Mesothelial cell of epicardium (in vitro differentiated cells): ENCODE measurements at regions not wholly inside any gene's neighbourhood (a gene's known extent, or its start where the extent isn't known, plus 50 kb on each side); places are given as distances from the start of the nearest gene placed in this dataset.

Experiments used
- DNase-seq, 2 experiments: peaks; one replicate each; pipeline ENCODE4 v3.0.0; 2021; ENCODE audit warnings: low spot score in 2 of 2; ENCODE audit not compliant: unreplicated experiment in 2 of 2
- H3K27ac Mint-ChIP-seq: 2 replicates; pipeline ENCODE4 v1.8.0; 2021; ENCODE audit warnings: mixed read lengths
- H3K27me3 Mint-ChIP-seq: 2 replicates; pipeline ENCODE4 v1.8.0; 2021; ENCODE audit warnings: low read depth, mixed read lengths
- H3K36me3 Mint-ChIP-seq: 2 replicates; pipeline ENCODE4 v1.8.0; 2021; ENCODE audit warnings: mixed read lengths
- H3K4me1 Mint-ChIP-seq: 2 replicates; pipeline ENCODE4 v1.8.0; 2021; ENCODE audit warnings: mixed read lengths
- H3K4me3 Mint-ChIP-seq: 2 replicates; pipeline ENCODE4 v1.8.0; 2021; ENCODE audit warnings: mild to moderate bottlenecking, moderate library complexity, mixed read lengths
- H3K9me3 Mint-ChIP-seq: 2 replicates; pipeline ENCODE4 v1.8.0; 2021; ENCODE audit warnings: mixed read lengths
- CTCF ChIP-seq: fragments of 200-600 bp; sonication (generic); IDR thresholded peaks from one replicate; pipeline ENCODE4 v1.5.0; 2021; ENCODE audit warnings: antibody characterized with exemption; ENCODE audit not compliant: unreplicated experiment

DNA sequence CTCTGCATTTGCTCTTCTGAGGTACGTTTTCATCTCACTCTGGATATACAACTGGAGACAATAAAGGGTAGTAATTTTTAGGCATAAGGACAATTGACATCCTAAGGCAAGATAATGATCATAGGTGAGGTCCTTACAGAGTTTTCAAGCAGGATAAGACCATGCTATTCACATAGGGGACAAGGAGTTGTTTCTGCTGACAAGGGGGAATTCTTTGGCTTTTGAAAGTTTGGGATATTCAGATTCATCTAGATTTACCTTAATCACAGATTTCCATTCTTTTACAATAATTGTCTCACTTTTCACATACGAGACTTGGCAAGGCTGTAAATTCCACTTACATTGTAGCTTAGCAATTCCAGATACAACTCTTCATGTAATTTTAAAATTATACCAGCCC is 256.2 kb downstream of the AASDHPPT start:
- no peak overlapping the region for H3K27ac Mint-ChIP-seq
- H3K9me3 Mint-ChIP-seq, result no peaks in the 10 kb centered on the region
- no peak overlapping the region for H3K4me3 Mint-ChIP-seq
- TF ChIP-seq CTCF, result no peak
- no peaks in the 10 kb centered on the region for H3K36me3 Mint-ChIP-seq
- no peaks in the 10 kb centered on the region for H3K4me1 Mint-ChIP-seq
- H3K27me3 Mint-ChIP-seq, result no peaks in the 10 kb centered on the region
- no peak for DNase-seq

DNA sequence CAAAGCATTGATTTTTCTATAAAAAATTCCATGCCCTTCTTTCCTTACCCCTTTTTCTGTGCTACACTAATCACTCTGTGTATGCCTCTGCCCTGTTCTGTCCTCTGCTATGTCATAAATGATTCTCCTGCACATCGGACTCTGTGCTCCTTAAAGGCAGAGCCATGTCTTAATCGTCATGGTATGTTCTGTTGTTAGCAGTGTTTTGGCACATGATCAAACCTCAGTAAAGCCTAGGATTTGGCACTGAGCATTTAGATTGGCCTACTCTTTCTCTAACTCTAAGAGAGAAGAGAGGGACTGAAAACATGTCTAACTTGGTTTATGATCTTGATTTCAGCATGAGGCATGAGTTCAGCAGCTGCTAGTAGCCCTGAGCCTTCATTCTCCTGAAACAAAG is 266.9 kb downstream of the AASDHPPT start:
- H3K27me3 Mint-ChIP-seq, result no peaks in the 10 kb centered on the region
- H3K36me3 Mint-ChIP-seq, result no peaks in the 10 kb centered on the region
- no peak for DNase-seq
- H3K4me3 Mint-ChIP-seq, result no peak overlapping the region
- peaks cover 13% of the 10 kb centered on the region for H3K4me1 Mint-ChIP-seq
- peaks cover 14% of the 10 kb centered on the region for H3K9me3 Mint-ChIP-seq
- peak overlapping the region; percentile 30 for H3K27ac Mint-ChIP-seq
- no peak for TF ChIP-seq CTCF

GRCh38 chr11:106344966-106345365 is 267.5 kb downstream of the AASDHPPT start:
- Mint-ChIP-seq H3K27ac (no peak overlapping the region), H3K36me3 (no peaks in the 10 kb centered on the region), H3K4me3 (no peak overlapping the region), H3K4me1 (peaks cover 13% of the 10 kb centered on the region), H3K27me3 (no peaks in the 10 kb centered on the region), H3K9me3 (peaks cover 19% of the 10 kb centered on the region)
- no peak for DNase-seq
- TF ChIP-seq CTCF, result no peak

DNA sequence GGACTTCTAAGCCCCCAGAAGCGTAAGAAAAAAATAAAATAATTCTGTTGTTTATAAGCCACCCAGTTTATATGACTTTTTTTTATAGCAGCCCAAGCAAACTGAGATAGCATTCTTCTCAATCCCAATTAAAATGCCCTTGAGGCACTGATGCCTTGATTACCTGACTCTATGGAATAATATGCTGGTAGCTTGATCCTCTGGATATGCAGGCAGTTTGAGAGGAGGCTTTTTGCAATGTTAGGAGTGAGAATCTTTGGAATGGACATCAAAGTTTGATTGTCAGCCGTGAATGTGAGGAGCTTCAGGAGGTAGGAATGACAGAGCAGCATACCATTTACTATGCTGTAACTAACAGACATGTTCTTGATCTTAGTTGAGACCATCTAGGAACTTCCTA is 275.6 kb downstream of the AASDHPPT start:
- no peak for DNase-seq
- Mint-ChIP-seq H3K27me3 (no peaks in the 10 kb centered on the region), H3K4me1 (peaks cover 3% of the 10 kb centered on the region), H3K9me3 (peaks cover 19% of the 10 kb centered on the region), H3K27ac (no peak overlapping the region), H3K36me3 (no peaks in the 10 kb centered on the region), H3K4me3 (no peak overlapping the region)
- TF ChIP-seq CTCF, result no peak

GRCh38 chr11:106369224-106369623 is 291.8 kb downstream of the AASDHPPT start:
- Mint-ChIP-seq H3K4me3 (no peak overlapping the region), H3K9me3 (peaks cover 3% of the 10 kb centered on the region), H3K36me3 (no peaks in the 10 kb centered on the region), H3K27ac (no peak overlapping the region), H3K4me1 (peaks cover 12% of the 10 kb centered on the region), H3K27me3 (no peaks in the 10 kb centered on the region)
- TF ChIP-seq CTCF, result no peak
- DNase-seq, result no peak

DNA sequence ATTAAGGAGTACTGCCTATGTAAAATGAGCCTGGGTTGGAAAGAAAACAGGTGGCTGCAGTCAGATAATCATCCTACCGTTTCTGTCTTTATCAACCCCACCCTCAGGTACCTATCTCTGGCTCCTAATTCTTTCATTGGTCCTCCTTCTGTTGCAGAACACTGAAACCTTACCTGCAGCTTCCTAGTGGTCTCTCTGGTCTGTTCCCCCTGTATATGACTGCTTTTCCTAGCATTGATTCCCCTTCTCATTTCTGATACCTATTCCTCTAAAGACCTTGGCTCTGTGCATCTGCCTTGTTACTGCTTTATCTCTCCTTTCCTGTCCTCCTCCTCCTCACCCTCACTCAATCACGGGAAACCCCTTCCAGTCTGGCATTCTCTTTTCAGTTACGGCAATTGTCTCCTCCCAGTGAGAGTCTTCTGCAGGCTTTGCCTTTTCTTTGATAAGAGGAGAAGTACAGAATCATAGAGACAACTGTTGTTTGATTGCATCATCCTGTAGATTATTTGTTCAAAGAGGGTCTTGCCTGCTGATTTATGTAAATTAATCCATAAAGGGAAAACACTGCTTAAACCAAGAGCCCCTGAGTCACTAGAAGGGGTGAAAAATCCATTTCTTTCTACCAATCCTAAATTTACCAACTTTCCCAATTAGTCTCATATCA is 301.2 kb downstream of the AASDHPPT start:
- Mint-ChIP-seq H3K27me3 (no peaks in the 10 kb centered on the region), H3K4me3 (no peak overlapping the region), H3K9me3 (no peaks in the 10 kb centered on the region), H3K36me3 (no peaks in the 10 kb centered on the region), H3K27ac (peak overlapping the region; percentile 16), H3K4me1 (peaks cover 18% of the 10 kb centered on the region)
- TF ChIP-seq CTCF, result no peak
- DNase-seq, result no peak
